ENCODE measurements at regions not wholly inside any gene's neighbourhood (a gene's known extent, or its start where the extent isn't known, plus 50 kb on each side); places are given as distances from the start of the nearest gene placed in this dataset.
A peak's percentile ranks its signal among the peaks of the same experiment; 100 is the strongest.
"Not testable (repeated sequence)": the region's sequence is repeated elsewhere in the genome, so short reads cannot be mapped to it uniquely, and the experiment has no call there.

GRCh38 chr6:137395316-137395715, 98.9 kb downstream of the OLIG3 start:
- DNase-seq = no peak

GRCh38 chr6:137391061-137391814, 103.0 kb downstream of the OLIG3 start:
- no peak for DNase-seq

GRCh38 chr6:137390334-137390733, 103.9 kb downstream of the OLIG3 start:
- no peak for DNase-seq

- peak; percentile 84 for DNase-seq
These were observed 105.0 kb downstream of the OLIG3 start for GRCh38 chr6:137389150-137389704.

GRCh38 chr6:137387096-137387764, 107.0 kb downstream of the OLIG3 start:
- DNase-seq = no peak

- DNase-seq = not testable (repeated sequence)
These were observed 110.9 kb downstream of the OLIG3 start for GRCh38 chr6:137383287-137383686.

- no peak for DNase-seq
These were observed 116.2 kb downstream of the OLIG3 start for GRCh38 chr6:137378090-137378369.

- no peak for DNase-seq
These were observed 120.9 kb downstream of the OLIG3 start for GRCh38 chr6:137373296-137373695.

- no peak for DNase-seq
These were observed 121.7 kb downstream of the OLIG3 start for GRCh38 chr6:137372532-137372931.

GRCh38 chr6:137371634-137372016, 122.6 kb downstream of the OLIG3 start:
- DNase-seq = no peak

GRCh38 chr6:137370871-137371633, 123.1 kb downstream of the OLIG3 start:
- no peak for DNase-seq

- DNase-seq = no peak
These were observed 125.1 kb downstream of the OLIG3 start for GRCh38 chr6:137369136-137369535.

- DNase-seq = no peak
These were observed 128.3 kb downstream of the OLIG3 start for GRCh38 chr6:137365707-137366437.

- no peak for DNase-seq
These were observed 130.4 kb downstream of the OLIG3 start for GRCh38 chr6:137363805-137364138.

- DNase-seq = no peak
These were observed 131.1 kb downstream of the OLIG3 start for GRCh38 chr6:137362878-137363804.

- no peak for DNase-seq
These were observed 132.5 kb downstream of the OLIG3 start for GRCh38 chr6:137361701-137362100.

- DNase-seq = no peak
These were observed 135.9 kb downstream of the OLIG3 start for GRCh38 chr6:137358273-137358672.

GRCh38 chr6:137357948-137358266, 136.3 kb downstream of the OLIG3 start:
- DNase-seq = no peak

- DNase-seq = no peak
These were observed 136.8 kb downstream of the OLIG3 start for GRCh38 chr6:137357263-137357947.

GRCh38 chr6:137353842-137354397, 134.7 kb upstream of the IFNGR1 start:
- DNase-seq = no peak

- DNase-seq = no peak
These were observed 134.2 kb upstream of the IFNGR1 start for GRCh38 chr6:137353346-137353745.

Measured in stimulated activated CD4-positive, alpha-beta T cell treated with anti-CD3 and anti-CD28 coated beads, Interleukin-4, amount 100 ng/mL, for 24 hours (primary cell).